CD4-positive, alpha-beta T cell treated with Interleukin-6 for 4 hours (primary cell): ENCODE measurements at regions not wholly inside any gene's neighbourhood (a gene's known extent, or its start where the extent isn't known, plus 50 kb on each side); places are given as distances from the start of the nearest gene placed in this dataset.
"Not testable (repeated sequence)": the region's sequence is repeated elsewhere in the genome, so short reads cannot be mapped to it uniquely, and the experiment has no call there.

Experiments
- DNase-seq: peaks from one replicate; pipeline ENCODE4 v3.0.0-alpha.2; 2020; ENCODE audit warnings: mixed read lengths

DNA sequence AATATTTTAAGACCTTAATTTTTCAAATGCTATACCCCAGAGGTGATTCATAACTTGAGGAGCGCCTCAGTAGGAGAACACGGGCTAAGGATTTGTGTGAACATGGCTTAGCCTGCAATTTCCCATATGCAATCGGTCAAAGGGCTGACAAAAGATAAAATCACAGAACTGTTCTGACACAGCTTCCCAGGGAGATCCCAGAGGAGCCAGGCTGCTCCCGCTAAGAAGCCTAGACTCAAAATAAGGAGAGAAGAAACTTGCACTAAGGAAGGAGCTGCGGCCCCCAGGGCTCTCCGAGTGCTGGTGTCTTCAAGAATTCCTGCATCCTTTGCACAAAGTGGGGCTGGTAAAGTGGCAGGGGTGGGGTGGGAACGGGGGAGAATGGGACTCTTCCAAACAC is 106.3 kb upstream of the DLG1 start:
- DNase-seq = no peak

GRCh38 chr3:197404030-197404429 is 105.6 kb upstream of the DLG1 start:
- DNase-seq = no peak

DNA sequence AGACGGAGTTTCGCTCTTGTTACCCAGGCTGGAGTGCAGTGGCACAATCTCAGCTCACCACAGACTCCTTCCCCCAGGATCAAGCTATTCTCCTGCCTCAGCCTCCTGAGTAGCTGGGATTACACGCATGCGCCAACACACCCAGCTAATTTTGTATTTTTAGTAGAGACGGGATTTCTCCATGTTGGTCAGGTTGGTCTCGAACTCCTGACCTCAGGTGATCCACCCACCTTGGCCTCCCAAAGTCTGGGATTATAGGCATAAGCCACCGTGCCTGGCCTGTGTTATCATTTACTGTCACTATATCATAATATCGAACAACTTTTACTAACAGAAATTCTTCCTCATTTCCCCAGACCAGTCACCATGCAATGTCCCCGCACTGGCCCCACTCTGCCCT is 104.0 kb upstream of the DLG1 start:
- not testable (repeated sequence) for DNase-seq

- no peak for DNase-seq
These were observed 101.1 kb upstream of the DLG1 start for GRCh38 chr3:197399486-197399885.

- DNase-seq = no peak
These were observed 100.0 kb upstream of the DLG1 start for GRCh38 chr3:197398286-197398878.

- DNase-seq = no peak
These were observed 99.4 kb upstream of the DLG1 start for GRCh38 chr3:197397838-197398237.

DNA sequence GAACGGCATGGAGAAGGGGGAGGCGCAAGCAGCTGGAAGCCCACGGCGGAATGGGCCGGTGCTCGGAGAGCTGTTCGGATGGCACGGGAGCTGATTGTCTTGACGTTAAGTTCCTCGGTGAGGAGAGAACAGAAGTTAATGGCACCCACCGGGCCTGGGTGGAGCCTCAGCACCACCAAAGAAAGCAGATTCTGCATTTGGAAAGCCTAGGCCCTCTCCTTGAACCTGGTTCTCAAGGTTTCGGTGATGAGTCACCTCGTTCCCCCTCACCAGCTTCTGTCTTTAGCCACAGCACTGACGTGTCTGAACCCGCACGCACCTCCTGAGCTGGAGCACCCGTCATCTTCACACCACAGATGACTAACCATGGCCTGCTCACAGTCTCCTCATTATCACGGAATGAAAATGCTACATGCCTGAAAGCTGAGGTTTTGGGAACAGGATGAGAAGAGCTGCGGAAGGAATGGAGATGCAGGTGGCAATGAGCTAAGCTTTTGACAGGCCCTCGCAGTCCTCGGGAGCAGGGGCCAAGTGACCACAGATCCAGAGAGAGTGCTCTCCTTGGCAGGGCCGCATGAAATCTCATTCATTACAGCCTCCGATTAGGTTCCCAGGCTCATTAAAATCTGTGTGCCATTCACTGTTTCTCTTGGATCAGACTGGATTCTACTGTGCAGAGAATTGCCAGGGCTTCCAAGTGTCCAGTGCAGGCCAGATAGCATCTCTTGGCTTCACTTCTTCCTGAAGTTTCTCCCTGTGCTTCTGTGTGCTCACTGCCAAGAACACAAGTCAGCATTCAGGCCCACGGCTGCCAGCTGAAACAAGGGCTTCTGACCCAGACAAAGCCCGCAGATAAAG is 96.3 kb upstream of the DLG1 start:
- peak; percentile 34 for DNase-seq

- DNase-seq = not testable (repeated sequence)
These were observed 95.7 kb upstream of the DLG1 start for GRCh38 chr3:197394126-197394463.

DNA sequence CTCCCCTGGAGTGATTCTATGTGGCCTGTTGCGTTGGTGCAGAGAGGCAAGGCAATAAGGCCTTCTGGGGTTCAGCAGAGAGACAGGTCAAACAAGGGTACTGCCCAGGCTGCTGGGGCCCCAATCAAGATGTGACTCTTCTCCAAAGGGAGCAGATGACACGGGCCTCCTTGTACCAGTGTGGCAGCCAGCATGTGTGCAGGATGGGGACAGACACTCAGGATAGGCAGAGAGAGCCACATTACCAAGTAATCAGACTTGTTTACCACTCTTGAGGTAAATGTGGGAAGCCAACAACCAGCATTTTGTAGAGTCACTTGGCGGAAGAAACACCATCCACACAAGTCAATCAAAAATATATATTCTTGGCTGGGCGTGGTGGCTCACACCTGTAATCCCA is 95.3 kb upstream of the DLG1 start:
- no peak for DNase-seq

- DNase-seq = no peak
These were observed 94.5 kb upstream of the DLG1 start for GRCh38 chr3:197392961-197393360.

GRCh38 chr3:197381371-197381770 is 83.0 kb upstream of the DLG1 start:
- DNase-seq = no peak

DNA sequence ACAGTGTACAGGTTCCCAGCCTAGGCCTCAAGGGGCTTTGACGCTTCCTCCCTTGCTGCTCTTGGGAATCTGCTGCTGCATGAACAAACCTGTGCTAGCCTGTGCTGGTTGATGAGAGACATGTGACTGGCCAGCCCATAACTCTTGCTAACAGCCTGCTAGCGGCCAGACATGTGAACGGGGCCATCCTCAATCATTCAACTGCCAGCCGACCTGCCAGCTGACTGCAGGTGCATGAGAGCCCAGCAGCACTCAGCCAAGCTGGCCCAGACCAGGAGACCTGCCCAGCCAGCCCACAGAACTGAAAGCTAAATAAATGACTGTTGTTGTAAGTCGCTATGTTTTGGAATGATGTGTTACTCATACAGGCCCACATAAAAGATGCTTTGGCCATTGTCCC is 82.4 kb upstream of the DLG1 start:
- no peak for DNase-seq

GRCh38 chr3:197378985-197379718 is 80.7 kb upstream of the DLG1 start:
- DNase-seq = no peak

DNA sequence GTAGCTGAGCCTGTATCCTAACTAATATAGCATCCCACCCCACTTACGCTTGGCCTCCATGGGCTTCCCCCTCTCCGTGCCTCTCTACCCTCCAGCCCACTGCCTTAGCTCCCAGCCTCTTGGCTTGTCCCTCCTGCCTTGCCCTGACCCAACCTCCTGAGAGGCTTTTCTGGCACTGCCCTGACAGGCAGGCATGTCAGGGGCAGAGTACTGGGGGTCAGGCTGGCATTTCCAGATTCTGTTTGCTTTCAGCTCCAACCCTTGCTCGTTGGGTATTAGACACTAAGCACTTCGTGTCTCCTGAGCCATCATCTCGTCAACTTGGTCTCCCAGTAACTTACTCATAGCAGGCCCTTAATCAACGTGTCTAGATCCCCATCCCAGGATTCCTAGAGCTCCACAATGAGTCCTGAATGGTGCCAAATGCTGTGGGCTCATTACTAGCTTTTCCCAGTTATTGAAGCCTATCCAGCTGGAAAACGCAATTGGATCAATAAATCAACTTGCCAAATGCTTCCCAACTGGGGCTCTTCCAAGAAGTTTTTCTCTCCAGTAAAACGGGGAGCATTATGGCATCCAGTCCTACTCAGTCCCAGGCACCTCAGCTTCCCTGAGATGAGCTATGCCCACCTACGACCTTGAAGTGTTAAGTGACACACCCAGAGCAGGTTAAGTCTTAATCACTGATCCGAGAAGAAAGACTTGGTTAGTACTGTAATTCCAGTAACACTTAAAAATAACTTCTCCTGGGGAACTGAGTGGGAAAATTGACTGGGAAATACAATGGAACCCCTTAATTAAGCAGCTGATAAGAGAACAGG is 78.5 kb upstream of the DLG1 start:
- DNase-seq = no peak

GRCh38 chr3:197376020-197376419 is 77.6 kb upstream of the DLG1 start:
- DNase-seq = no peak

DNA sequence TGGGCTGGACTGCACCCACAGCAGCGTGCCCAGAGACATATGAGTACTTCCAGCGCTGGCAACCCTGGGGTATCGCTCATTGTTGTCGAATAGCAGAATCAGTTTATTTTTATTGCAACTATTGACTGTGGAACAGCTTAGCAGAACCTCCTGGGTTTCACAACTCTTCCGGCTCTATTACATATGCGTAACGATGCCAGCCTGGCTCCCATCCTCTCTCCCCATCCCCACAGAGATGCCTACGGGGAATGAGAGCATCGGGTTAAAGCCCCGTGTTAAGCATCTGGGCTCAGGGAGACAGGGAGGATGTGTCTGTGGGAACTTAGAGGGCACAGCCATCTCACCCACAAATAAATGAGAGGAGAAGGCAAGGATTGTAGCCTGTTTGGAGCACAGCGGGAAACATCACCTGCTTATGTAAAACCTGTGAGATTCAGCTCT is 76.6 kb upstream of the DLG1 start:
- DNase-seq = no peak

- DNase-seq = no peak
These were observed 74.7 kb upstream of the DLG1 start for GRCh38 chr3:197373096-197373495.

DNA sequence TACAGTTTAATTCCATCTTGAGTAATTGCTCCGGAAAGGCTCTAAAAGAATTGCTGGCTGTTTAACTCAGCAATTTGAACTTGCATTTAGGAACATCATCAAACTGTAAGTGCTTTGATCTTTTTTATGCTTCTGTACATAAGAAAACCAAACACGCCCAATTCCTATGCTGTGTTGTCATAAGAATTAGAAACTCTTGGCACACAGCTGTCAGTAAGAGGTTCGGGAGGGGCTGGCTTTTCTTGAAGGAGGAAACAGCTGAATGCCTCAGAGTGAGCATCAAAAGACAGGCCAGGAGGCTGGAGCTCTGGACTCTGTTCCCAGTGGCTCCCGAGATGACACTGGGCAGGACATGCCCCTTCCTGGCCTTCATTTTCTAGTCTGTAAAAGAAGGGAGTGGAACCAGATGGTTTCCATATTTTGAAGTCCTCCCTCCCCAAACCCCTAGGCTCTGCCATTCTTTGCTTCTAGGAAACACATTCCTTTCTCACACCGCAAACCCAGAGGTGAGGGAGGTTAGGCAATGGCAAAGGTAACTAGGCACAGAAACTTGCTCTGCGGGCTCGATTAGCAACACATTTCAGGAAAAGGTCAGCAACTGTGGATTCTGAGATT is 73.7 kb upstream of the DLG1 start:
- DNase-seq = no peak

DNA sequence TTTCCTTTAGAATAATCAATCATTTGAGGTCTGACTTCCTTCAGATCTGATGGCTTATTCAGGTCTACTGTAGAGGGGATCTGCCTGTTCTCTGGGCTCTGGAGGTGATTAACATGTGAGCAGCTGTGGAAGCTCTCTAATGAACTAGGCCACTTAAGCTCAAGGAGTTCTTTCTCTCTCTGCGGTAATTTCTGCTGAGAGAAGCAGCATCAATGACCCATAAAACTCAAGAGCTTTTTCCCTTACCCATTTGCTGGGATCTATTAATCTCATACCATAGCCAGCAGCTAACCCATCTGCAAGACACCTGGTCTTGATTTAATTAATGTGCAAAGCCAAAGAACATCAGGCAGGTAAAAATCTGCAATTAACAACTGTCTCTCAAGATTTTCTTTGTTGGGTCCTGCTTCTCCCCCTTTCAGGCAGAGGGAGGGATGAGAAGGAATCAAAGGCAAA is 73.2 kb upstream of the DLG1 start:
- DNase-seq = no peak

GRCh38 chr3:197369545-197369944 is 71.1 kb upstream of the DLG1 start:
- no peak for DNase-seq

DNA sequence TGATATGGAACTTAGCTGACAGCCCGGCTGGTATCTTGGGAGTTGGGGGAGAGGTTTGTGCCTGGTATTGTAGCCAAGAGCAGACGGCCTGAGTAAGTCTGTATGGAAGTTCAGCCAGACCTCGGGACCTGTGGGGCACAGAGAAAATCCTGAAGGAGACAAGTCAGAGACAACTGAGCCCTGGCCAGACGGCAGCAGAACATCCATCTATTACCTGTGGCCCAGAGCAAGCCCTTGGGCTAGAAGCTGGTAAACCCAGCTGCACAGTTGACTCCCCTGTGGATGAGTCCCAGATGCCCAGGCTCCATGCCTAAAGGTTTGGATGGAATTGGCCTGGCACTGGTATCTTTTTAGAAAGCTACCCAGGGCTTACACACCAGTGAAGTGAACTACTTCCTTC is 70.4 kb upstream of the DLG1 start:
- no peak for DNase-seq

- no peak for DNase-seq
These were observed 69.9 kb upstream of the DLG1 start for GRCh38 chr3:197368330-197368729.
